ENCODE measurements at regions not wholly inside any gene's neighbourhood (a gene's known extent, or its start where the extent isn't known, plus 50 kb on each side); places are given as distances from the start of the nearest gene placed in this dataset.

- H3K4me3 ChIP-seq (ENCODE audit: insufficient read depth, low read depth, low read length) = no peak overlapping the region
- H2BK5ac ChIP-seq (ENCODE audit: low read depth, low read length, poor library complexity, severe bottlenecking) = no peak overlapping the region
- no peaks in the 10 kb centered on the region for H3K36me3 ChIP-seq (ENCODE audit: control insufficient read depth, insufficient read depth, low read length)
- H3K79me1 ChIP-seq (ENCODE audit: low read depth in 1 of 2, low read length in 2 of 2) = no peaks in the 10 kb centered on the region
- no peak overlapping the region for H2AK5ac ChIP-seq (ENCODE audit: low read depth, low read length)
- in situ Hi-C loops (cut with MboI; ENCODE audit: low sequenced_read_pairs) = no loop called here
- no peak overlapping the region for H3K4ac ChIP-seq (ENCODE audit: low read depth, low read length)
- no peaks in the 10 kb centered on the region for H3K27me3 ChIP-seq (ENCODE audit: control insufficient read depth, insufficient read depth, low read length)
- H2AK9ac ChIP-seq (replicated peaks; ENCODE audit: low read depth, low read length, poor library complexity) = no peak overlapping the region
- H3K9me1 ChIP-seq (ENCODE audit: insufficient read depth, low read length) = no peaks in the 10 kb centered on the region
- H3K4me2 ChIP-seq (ENCODE audit: low read depth, low read length) = no peak overlapping the region
- ATAC-seq (ENCODE audit: low read depth) (no peak), DNase-seq (no peak)
- H2AFZ ChIP-seq (replicated peaks; ENCODE audit: low read length, poor library complexity) = no peak overlapping the region
- no peak overlapping the region for H2BK20ac ChIP-seq (ENCODE audit: low read depth, low read length)
- H4K91ac ChIP-seq (ENCODE audit: insufficient read depth, low read depth, low read length) = no peak overlapping the region
- no peak overlapping the region for H3K27ac ChIP-seq (ENCODE audit: insufficient read depth, low read length)
- no peak for TF ChIP-seq RFX5 (IDR thresholded peaks at IDR 0.05; ENCODE audit: low read depth, low read length)
- no peak for TF ChIP-seq MAFK (IDR thresholded peaks at IDR 0.05; ENCODE audit: low read depth, low read length)
- no peak for TF ChIP-seq SMC3 (IDR thresholded peaks at IDR 0.05; ENCODE audit: low read depth, low read length)
- no peak for TF ChIP-seq FOS (IDR thresholded peaks at IDR 0.05; ENCODE audit: low read depth, low read length)
- TF ChIP-seq CTCF (conservative IDR thresholded peaks at IDR 0.05; ENCODE audit: low read depth, low read length) = no peak
- TF ChIP-seq CHD1 (IDR thresholded peaks at IDR 0.05; ENCODE audit: low read depth, low read length) = no peak
- no peak for TF ChIP-seq MXI1 (IDR thresholded peaks at IDR 0.05; ENCODE audit: borderline replicate concordance, low read depth, low read length)
- no peak for TF ChIP-seq ELK1 (IDR thresholded peaks at IDR 0.05; ENCODE audit: borderline replicate concordance, low read depth, low read length)
- TF ChIP-seq RAD21 (IDR thresholded peaks at IDR 0.05; ENCODE audit: low read length) = no peak
- no peak for TF ChIP-seq NFE2L2 (IDR thresholded peaks at IDR 0.05; ENCODE audit: low read depth, low read length)
- no peak for TF ChIP-seq BHLHE40 (IDR thresholded peaks at IDR 0.05; ENCODE audit: low read depth, low read length)
- TF ChIP-seq POLR2A (IDR thresholded peaks at IDR 0.05; ENCODE audit: low read depth, low read length) = no peak
- TF ChIP-seq USF2 (IDR thresholded peaks at IDR 0.05; ENCODE audit: low read depth, low read length) = no peak
- TF ChIP-seq CEBPB (IDR thresholded peaks at IDR 0.05; ENCODE audit: low read depth, low read length) = no peak
- no peak for TF ChIP-seq RCOR1 (IDR thresholded peaks at IDR 0.05; ENCODE audit: insufficient replicate concordance, low read length)
- TF ChIP-seq MAZ (IDR thresholded peaks at IDR 0.05; ENCODE audit: borderline replicate concordance, low read depth, low read length) = no peak
- ChIA-PET CTCF (no interaction called here), POLR2A (ENCODE audit: unreplicated experiment) (no interaction called here)
- H3K14ac ChIP-seq (replicated peaks; ENCODE audit: low read depth, low read length) = no peak overlapping the region
- no peaks in the 10 kb centered on the region for H3K4me1 ChIP-seq (ENCODE audit: control insufficient read depth, insufficient read depth, low read length)
- H2BK15ac ChIP-seq (ENCODE audit: low read depth, low read length) = no peak overlapping the region
- no peak overlapping the region for H3K23ac ChIP-seq (ENCODE audit: low read depth, low read length)
- H3K18ac ChIP-seq (ENCODE audit: low read depth, low read length) = no peak overlapping the region
- no peaks in the 10 kb centered on the region for H4K20me1 ChIP-seq (ENCODE audit: insufficient read depth, low read length)
- H4K8ac ChIP-seq (ENCODE audit: low read depth in 2 of 2, low read length in 2 of 2) = no peak overlapping the region
- no TSS peak for BruUV-seq (replicated peaks)
- no peak overlapping the region for H4K5ac ChIP-seq (ENCODE audit: low read depth, low read length)
- no peak overlapping the region for H3K56ac ChIP-seq (ENCODE audit: extremely low read depth, insufficient read depth, low read length)
- intact Hi-C loops (cut with micrococcal nuclease) = no loop called here
- no CpG with 5 or more reads among the region's 1 CpG for WGBS, 2 experiments (ENCODE audit: extremely low coverage in 2 of 2, insufficient read length in 1 of 2)
- no peak overlapping the region for H2BK120ac ChIP-seq (ENCODE audit: low read depth, low read length)
- no peak overlapping the region for H3K9ac ChIP-seq (ENCODE audit: low read depth, low read length)
- dilution Hi-C loops (cut with HindIII; ENCODE audit: low sequenced_read_pairs, unreplicated experiment) = no loop called here
- peaks cover 14% of the 10 kb centered on the region for H3K9me3 ChIP-seq (ENCODE audit: control insufficient read depth, insufficient read depth, low read length)
These were observed 494.7 kb upstream of the PFKP start for GRCh38 chr10:2572611-2573010.
